ENCODE measurements at regions not wholly inside any gene's neighbourhood (a gene's known extent, or its start where the extent isn't known, plus 50 kb on each side); places are given as distances from the start of the nearest gene placed in this dataset.
A peak's percentile ranks its signal among the peaks of the same experiment; 100 is the strongest.

DNA sequence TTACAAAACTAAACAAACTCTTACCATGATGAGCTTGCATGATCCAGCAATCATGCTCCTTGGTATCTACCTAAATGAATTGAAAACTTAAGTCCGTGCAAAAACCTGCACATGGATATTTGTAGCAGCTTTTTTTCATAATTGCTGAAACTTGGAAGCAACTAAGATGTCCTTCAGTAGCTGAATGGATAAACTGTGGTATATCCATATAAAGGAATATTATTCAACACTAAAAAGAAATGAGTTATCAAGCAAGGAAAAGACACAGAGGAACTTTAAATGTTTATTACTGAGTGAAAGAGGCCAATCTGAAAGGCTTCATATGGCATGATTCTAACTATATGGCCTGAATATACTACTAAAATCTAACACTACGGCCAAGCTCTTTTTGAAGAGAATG, 139.1 kb upstream of the ZNF608 start:
- Mint-ChIP-seq H3K27ac (no peak overlapping the region), H3K9me3 (peaks cover 3% of the 10 kb centered on the region), H3K36me3 (ENCODE audit: low read depth) (no peaks in the 10 kb centered on the region), H3K27me3 (ENCODE audit: insufficient read depth) (no peaks in the 10 kb centered on the region), H3K4me3 (no peak overlapping the region), H3K4me1 (peaks cover 31% of the 10 kb centered on the region)
- no peak overlapping the region for H3K27ac ChIP-seq (ENCODE audit: low read depth, low read length)
- DNase-seq, result no peak
- no peaks in the 10 kb centered on the region for H3K27me3 ChIP-seq (ENCODE audit: control insufficient read depth, insufficient read depth, low read length, poor library complexity, severe bottlenecking)
- peaks cover 13% of the 10 kb centered on the region for H3K4me1 ChIP-seq (ENCODE audit: control insufficient read depth, insufficient read depth, low read length)
- 95 to 100% methylated on average over 2 of the region's 2 CpGs for WGBS, 2 experiments (ENCODE audit: insufficient coverage in 1 of 2, insufficient read length in 1 of 2)
- no peak overlapping the region for H3K4me3 ChIP-seq (ENCODE audit: low read length)
- TF ChIP-seq, protein P1, sequence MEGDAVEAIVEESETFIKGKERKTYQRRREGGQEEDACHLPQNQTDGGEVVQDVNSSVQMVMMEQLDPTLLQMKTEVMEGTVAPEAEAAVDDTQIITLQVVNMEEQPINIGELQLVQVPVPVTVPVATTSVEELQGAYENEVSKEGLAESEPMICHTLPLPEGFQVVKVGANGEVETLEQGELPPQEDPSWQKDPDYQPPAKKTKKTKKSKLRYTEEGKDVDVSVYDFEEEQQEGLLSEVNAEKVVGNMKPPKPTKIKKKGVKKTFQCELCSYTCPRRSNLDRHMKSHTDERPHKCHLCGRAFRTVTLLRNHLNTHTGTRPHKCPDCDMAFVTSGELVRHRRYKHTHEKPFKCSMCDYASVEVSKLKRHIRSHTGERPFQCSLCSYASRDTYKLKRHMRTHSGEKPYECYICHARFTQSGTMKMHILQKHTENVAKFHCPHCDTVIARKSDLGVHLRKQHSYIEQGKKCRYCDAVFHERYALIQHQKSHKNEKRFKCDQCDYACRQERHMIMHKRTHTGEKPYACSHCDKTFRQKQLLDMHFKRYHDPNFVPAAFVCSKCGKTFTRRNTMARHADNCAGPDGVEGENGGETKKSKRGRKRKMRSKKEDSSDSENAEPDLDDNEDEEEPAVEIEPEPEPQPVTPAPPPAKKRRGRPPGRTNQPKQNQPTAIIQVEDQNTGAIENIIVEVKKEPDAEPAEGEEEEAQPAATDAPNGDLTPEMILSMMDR (conservative IDR thresholded peaks at IDR 0.05), result no peak
- H3K9ac ChIP-seq (ENCODE audit: extremely low read depth, low read length, poor library complexity, severe bottlenecking), result no peak overlapping the region
- H3K9me3 ChIP-seq (ENCODE audit: control insufficient read depth, low read length), result peaks cover 13% of the 10 kb centered on the region
- no peaks in the 10 kb centered on the region for H3K36me3 ChIP-seq (ENCODE audit: control insufficient read depth, insufficient read depth, low read length)

DNA sequence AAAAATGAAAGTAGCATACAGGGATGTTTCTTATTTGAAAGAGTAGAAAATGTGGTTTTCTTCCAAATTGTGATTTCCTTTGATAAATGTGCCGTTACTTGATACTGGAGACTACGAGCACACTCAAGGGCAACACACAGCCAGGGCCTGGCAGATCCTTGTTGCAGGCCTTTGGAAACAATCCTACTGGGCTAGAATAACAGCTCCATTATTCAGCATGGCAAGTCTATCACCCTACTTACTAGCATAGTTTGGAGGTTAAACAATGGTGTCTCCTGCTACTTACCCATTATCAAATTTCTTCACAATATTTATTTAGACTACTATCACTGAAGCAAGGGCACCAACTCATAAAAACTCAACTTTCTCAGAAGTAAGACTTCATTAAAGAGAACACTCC, 140.8 kb upstream of the ZNF608 start:
- Histone ChIP-seq H3K36me3 (ENCODE audit: control insufficient read depth, insufficient read depth, low read length) (no peaks in the 10 kb centered on the region), H3K27ac (ENCODE audit: low read depth, low read length) (no peak overlapping the region), H3K9ac (ENCODE audit: extremely low read depth, low read length, poor library complexity, severe bottlenecking) (no peak overlapping the region), H3K4me1 (ENCODE audit: control insufficient read depth, insufficient read depth, low read length) (peaks cover 13% of the 10 kb centered on the region), H3K4me3 (ENCODE audit: low read length) (no peak overlapping the region), H3K27me3 (ENCODE audit: control insufficient read depth, insufficient read depth, low read length, poor library complexity, severe bottlenecking) (no peaks in the 10 kb centered on the region), H3K9me3 (ENCODE audit: control insufficient read depth, low read length) (peaks cover 13% of the 10 kb centered on the region)
- 85 to 86% methylated on average over 2 of the region's 2 CpGs for WGBS, 2 experiments (ENCODE audit: insufficient coverage in 1 of 2, insufficient read length in 1 of 2)
- TF ChIP-seq, protein P1 (conservative IDR thresholded peaks at IDR 0.05), result no peak
- H3K36me3 Mint-ChIP-seq (ENCODE audit: low read depth), result no peaks in the 10 kb centered on the region
- peaks cover 32% of the 10 kb centered on the region for H3K4me1 Mint-ChIP-seq
- H3K4me3 Mint-ChIP-seq, result no peak overlapping the region
- H3K27ac Mint-ChIP-seq, result peak overlapping the region; percentile 46
- no peaks in the 10 kb centered on the region for H3K27me3 Mint-ChIP-seq (ENCODE audit: insufficient read depth)
- H3K9me3 Mint-ChIP-seq, result peaks cover 7% of the 10 kb centered on the region
- DNase-seq, result no peak

DNA sequence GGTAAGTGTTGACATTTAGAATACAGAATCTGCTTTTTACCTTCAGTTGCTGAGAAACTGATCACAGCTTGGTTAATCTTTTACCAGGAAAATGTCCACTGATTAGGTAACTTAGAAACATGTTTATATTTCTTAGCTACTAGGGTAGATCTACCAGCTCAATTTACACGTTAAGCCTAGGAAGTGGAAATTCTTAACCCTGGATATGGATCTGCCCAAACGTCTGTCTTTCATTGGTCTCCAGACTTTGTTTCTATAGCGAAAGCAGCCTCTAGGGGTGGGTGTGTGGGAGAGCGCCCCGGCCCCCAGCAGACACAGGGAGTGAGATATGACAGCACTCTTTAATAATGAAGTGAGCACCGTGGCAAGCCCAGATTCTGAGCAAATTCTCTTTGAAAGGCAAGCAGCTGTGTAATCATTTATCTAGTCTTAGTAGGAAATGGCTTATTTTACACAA, 141.6 kb upstream of the ZNF608 start:
- Histone ChIP-seq H3K9ac (ENCODE audit: extremely low read depth, low read length, poor library complexity, severe bottlenecking) (no peak overlapping the region), H3K27ac (ENCODE audit: low read depth, low read length) (no peak overlapping the region), H3K9me3 (ENCODE audit: control insufficient read depth, low read length) (peaks cover 15% of the 10 kb centered on the region), H3K27me3 (ENCODE audit: control insufficient read depth, insufficient read depth, low read length, poor library complexity, severe bottlenecking) (no peaks in the 10 kb centered on the region), H3K4me1 (ENCODE audit: control insufficient read depth, insufficient read depth, low read length) (peaks cover 13% of the 10 kb centered on the region), H3K4me3 (ENCODE audit: low read length) (no peak overlapping the region), H3K36me3 (ENCODE audit: control insufficient read depth, insufficient read depth, low read length) (no peaks in the 10 kb centered on the region)
- peaks cover 32% of the 10 kb centered on the region for H3K4me1 Mint-ChIP-seq
- 0 to 36% methylated on average over 1 to 6 of the region's 6 CpGs for whole genome bisulfite sequencing, 2 experiments (ENCODE audit: insufficient coverage in 1 of 2, insufficient read length in 1 of 2)
- peaks cover 4% of the 10 kb centered on the region for H3K36me3 Mint-ChIP-seq (ENCODE audit: low read depth)
- TF ChIP-seq, protein P1 (conservative IDR thresholded peaks at IDR 0.05), result peak; percentile 67
- H3K27me3 Mint-ChIP-seq (ENCODE audit: insufficient read depth), result no peaks in the 10 kb centered on the region
- H3K9me3 Mint-ChIP-seq, result peaks cover 11% of the 10 kb centered on the region
- peak overlapping the region; percentile 86 for H3K27ac Mint-ChIP-seq
- DNase-seq, result peak; percentile 71
- no peak overlapping the region for H3K4me3 Mint-ChIP-seq
